ENCODE measurements at regions not wholly inside any gene's neighbourhood (a gene's known extent, or its start where the extent isn't known, plus 50 kb on each side); places are given as distances from the start of the nearest gene placed in this dataset.
"Not testable (repeated sequence)": the region's sequence is repeated elsewhere in the genome, so short reads cannot be mapped to it uniquely, and the experiment has no call there.

DNA sequence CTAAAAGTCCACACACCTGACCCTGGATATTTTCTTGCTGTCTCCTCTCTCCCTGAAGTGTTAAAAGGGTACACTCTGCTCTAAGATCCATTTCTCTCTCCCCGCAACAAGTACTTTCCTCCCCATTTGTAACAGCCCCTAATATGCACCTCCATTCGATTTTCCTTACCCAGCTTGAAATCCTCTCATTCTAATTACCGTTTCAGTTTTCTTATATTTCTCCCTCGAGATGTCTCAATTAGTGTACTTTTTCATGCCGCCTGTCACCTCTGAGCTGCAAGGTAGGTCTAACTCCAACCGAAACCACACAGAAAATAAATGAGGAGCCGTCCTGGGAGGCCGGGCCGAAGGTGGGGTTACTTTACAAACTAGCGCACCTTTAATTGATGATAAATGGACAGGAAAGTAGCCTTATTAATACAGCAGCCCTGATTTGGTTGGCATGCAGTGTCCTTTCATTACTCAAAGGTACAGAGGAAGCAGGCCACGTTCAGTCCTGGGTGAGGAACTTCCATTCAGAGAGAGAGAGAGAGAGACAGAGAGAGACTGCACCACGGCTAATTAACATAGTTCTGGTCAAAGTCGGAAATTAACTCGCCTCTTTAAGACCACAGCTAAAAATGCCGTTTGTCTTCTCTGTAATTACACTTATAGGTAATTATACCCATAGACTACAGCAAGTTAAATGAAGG is 319.9 kb downstream of the ARRDC4 start:
- H3K4me1 Mint-ChIP-seq (ENCODE audit: low read depth): no peaks in the 10 kb centered on the region
- no peak overlapping the region for H3K4me3 Mint-ChIP-seq
- peaks cover 3% of the 10 kb centered on the region for H3K27me3 Mint-ChIP-seq
- no peak overlapping the region for H3K27ac Mint-ChIP-seq
- no peaks in the 10 kb centered on the region for H3K9me3 Mint-ChIP-seq
- no peaks in the 10 kb centered on the region for H3K36me3 Mint-ChIP-seq (ENCODE audit: low read depth)

DNA sequence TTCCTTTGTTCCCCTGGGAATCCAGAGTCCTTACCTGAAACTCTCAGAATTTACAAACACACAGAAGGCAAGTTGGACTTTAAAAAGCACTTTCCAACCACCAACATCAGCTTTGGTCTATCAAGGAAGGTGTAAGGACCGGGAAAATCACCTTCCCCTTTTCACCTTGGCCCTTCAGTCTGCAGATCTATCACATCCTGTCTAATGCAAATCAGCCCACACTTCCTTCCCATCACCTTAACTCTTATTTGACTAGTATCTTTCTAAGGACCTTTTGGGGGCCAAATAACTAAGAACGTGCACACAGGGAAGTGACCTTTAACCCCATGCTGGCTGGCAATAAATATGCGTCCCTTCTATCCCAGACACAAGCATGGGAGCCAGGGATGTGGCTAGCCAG is 320.6 kb downstream of the ARRDC4 start:
- no peaks in the 10 kb centered on the region for H3K9me3 Mint-ChIP-seq
- H3K27ac Mint-ChIP-seq: no peak overlapping the region
- H3K36me3 Mint-ChIP-seq (ENCODE audit: low read depth): no peaks in the 10 kb centered on the region
- H3K4me3 Mint-ChIP-seq: no peak overlapping the region
- H3K4me1 Mint-ChIP-seq (ENCODE audit: low read depth): no peaks in the 10 kb centered on the region
- peaks cover 3% of the 10 kb centered on the region for H3K27me3 Mint-ChIP-seq

DNA sequence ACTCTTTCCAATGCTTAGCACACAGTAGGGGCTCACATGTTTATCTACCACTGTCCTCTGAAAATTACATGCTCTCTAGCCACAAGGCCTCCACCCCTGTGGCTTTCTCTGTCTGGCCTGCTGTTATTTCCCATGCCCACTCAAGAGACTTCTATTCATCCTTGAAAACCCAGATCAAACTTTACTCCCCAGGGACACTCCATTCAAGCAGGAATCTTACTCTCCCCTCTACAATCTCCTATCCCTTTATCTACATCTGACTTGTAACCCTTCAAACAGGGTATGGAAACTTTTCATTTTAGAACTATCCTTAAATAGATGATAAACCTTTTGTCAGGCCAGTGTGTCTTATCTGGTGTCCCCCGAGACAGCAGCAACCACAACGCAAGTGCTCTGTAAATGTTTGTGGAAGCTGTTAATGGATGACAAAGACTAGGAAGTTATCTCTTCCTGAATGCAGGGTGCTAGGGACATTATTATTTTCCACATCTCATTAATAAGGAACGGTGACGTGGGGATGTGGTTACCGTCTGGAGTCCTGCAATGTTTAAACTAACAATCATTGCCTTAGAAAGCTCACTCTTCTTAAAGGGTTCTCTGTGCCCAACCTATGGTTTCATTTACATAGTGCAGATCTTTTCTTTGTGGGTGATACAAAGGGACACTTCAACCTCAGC is 322.3 kb downstream of the ARRDC4 start:
- no peaks in the 10 kb centered on the region for H3K4me1 Mint-ChIP-seq (ENCODE audit: low read depth)
- H3K36me3 Mint-ChIP-seq (ENCODE audit: low read depth): no peaks in the 10 kb centered on the region
- no peaks in the 10 kb centered on the region for H3K9me3 Mint-ChIP-seq
- H3K4me3 Mint-ChIP-seq: no peak overlapping the region
- peaks cover 4% of the 10 kb centered on the region for H3K27me3 Mint-ChIP-seq
- H3K27ac Mint-ChIP-seq: no peak overlapping the region

DNA sequence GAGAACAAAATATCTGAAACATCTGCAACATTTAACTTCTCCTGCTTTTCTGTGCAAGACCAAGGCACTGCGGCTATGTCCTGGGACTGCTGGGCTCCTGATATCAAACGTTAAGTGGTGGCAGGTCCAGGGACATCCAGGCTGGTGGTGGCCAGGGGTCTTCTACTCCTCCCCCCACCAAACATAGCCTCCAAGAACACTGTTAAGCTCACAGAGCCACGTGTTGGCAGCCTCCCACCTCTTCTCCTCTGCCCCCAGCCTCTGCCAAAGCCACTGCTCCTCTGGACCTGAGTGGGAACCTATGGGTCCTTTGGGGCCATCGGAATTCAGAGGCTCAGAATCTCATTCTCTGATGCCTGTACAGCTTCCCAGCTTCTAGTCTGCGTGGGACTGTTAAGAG is 325.7 kb downstream of the ARRDC4 start:
- Mint-ChIP-seq H3K9me3 (no peaks in the 10 kb centered on the region), H3K4me1 (ENCODE audit: low read depth) (no peaks in the 10 kb centered on the region), H3K36me3 (ENCODE audit: low read depth) (no peaks in the 10 kb centered on the region), H3K27ac (no peak overlapping the region), H3K4me3 (no peak overlapping the region), H3K27me3 (peaks cover 13% of the 10 kb centered on the region)

DNA sequence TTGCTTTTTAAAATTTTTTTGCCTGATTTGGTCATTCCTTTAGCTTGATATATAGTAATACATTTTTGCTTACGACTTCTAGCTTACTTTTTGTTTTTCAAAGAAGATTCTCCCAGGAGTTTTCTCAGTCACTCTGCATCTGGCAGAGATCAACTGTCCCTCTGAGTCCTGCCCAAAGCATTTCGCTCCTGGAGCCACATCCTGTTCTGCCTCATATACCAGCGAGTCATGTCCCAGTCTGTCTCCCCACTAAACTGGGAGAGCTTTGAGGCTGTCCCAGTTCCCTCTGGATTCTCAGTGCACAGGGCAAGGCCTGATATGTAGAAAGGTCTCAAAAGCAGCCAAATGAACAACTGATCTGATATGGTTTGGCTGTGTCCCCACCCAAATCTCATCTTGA is 326.3 kb downstream of the ARRDC4 start:
- Mint-ChIP-seq H3K27me3 (peaks cover 20% of the 10 kb centered on the region), H3K27ac (no peak overlapping the region), H3K36me3 (ENCODE audit: low read depth) (no peaks in the 10 kb centered on the region), H3K4me1 (ENCODE audit: low read depth) (no peaks in the 10 kb centered on the region), H3K4me3 (no peak overlapping the region), H3K9me3 (no peaks in the 10 kb centered on the region)

DNA sequence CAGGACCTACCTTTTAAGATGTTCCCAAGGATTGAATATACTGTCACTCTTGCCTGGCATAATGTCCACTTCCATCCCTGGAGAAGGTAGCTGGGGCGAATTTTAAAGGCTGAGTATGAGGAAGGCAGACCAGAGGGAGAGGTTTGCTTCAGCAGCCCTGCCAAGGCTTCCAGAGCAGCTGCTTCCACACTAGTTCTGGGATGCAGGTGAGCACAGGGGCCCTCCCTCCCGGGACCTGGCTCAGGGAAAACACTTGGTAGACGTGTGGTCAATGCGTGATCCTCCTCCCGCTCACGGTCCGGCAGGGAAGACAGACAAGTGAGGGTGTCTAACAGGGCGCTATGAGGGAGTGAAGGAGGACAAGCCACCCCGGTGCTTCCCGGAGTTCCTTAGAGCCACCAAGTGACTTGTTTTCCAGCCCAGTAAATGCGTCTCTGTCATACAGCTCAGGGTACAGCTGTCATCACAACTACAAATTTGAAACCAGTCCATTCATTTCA is 327.6 kb downstream of the ARRDC4 start:
- Mint-ChIP-seq H3K36me3 (ENCODE audit: low read depth) (no peaks in the 10 kb centered on the region), H3K27me3 (peaks cover 18% of the 10 kb centered on the region), H3K4me3 (no peak overlapping the region), H3K27ac (no peak overlapping the region), H3K9me3 (no peaks in the 10 kb centered on the region), H3K4me1 (ENCODE audit: low read depth) (no peaks in the 10 kb centered on the region)

DNA sequence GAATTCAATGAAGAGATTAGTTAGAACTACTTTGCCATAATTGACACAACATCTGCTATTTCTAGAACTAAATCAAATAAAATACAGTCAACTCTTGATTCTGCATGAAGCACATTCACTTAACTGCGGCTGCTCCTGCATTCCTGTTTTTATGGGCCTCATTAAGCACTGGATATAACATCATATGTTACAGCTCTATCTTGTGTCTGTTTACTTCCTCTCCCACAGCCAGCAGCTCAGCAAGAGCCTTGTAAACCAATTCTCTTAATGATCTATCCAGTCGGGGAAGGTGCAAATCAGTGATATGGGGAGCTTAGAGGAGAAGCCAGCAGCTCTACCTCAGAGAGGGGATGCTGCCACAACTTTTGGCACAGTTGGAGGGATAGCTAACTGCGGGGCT is 329.2 kb downstream of the ARRDC4 start:
- no peaks in the 10 kb centered on the region for H3K9me3 Mint-ChIP-seq
- no peak overlapping the region for H3K27ac Mint-ChIP-seq
- H3K4me3 Mint-ChIP-seq: no peak overlapping the region
- H3K4me1 Mint-ChIP-seq (ENCODE audit: low read depth): no peaks in the 10 kb centered on the region
- H3K27me3 Mint-ChIP-seq: peaks cover 25% of the 10 kb centered on the region
- H3K36me3 Mint-ChIP-seq (ENCODE audit: low read depth): no peaks in the 10 kb centered on the region

DNA sequence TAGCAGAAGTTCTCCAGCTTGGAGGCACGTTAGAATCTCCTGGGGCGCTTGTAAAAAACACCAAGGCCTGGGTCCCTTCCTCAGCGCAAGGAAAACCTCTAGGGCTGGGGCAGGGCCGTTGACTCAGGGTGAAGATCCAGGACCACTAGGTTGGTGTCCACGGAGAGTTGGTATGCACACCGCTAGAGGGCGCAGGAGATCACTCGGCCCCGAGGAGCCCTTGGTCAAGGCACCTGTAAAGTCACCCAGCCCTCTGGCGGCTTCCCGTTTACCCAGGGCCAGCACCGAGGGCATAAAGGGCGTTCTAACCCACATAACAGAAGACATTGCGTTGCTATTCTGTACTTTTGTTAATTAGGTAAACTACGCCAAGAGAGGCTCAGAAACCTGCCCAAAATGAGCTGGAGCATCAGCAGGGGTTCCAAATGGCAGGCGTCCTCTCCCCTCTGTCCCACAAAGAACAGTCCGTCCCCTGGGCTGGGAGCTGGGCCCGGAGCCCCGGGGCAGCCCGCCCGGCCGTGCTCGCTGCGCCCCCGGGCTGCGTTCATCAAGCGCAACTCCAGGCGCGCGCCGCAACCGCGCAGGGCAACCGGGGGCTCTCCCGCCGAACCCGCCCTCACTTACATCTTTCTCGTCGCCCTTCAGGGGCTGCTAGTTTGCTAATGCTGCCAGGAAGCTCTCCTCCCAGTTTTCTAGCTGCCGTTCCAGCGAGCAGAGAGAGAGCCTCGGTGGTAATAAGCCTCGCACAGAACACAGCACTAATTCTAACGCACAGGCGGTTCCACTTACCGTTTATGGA is 332.1 kb downstream of the ARRDC4 start:
- no peaks in the 10 kb centered on the region for H3K9me3 Mint-ChIP-seq
- no peak overlapping the region for H3K27ac Mint-ChIP-seq
- H3K36me3 Mint-ChIP-seq (ENCODE audit: low read depth): no peaks in the 10 kb centered on the region
- no peaks in the 10 kb centered on the region for H3K4me1 Mint-ChIP-seq (ENCODE audit: low read depth)
- H3K4me3 Mint-ChIP-seq: no peak overlapping the region
- peaks cover 30% of the 10 kb centered on the region for H3K27me3 Mint-ChIP-seq

DNA sequence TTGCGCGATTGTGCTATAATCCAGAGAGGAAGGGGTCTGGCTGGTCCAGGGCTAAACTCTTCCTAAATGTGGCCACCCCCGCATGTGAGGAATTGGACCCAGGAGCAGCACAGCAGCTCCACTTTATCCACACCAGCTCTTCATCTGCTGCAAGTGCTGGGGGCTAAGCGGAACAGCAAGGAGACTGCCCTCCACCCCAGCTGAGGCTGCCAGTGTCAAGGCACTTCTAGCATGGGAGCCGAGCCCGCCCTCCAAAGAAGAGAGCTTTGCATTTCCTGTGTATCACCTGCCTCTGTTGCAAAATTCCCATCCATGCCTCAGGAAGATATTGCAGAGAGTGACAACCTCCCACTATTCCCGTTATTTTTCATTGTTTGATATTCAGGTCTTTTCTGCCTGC is 333.6 kb downstream of the ARRDC4 start:
- H3K4me1 Mint-ChIP-seq (ENCODE audit: low read depth): no peaks in the 10 kb centered on the region
- H3K27ac Mint-ChIP-seq: no peak overlapping the region
- H3K9me3 Mint-ChIP-seq: no peaks in the 10 kb centered on the region
- no peaks in the 10 kb centered on the region for H3K36me3 Mint-ChIP-seq (ENCODE audit: low read depth)
- H3K4me3 Mint-ChIP-seq: no peak overlapping the region
- peaks cover 28% of the 10 kb centered on the region for H3K27me3 Mint-ChIP-seq

DNA sequence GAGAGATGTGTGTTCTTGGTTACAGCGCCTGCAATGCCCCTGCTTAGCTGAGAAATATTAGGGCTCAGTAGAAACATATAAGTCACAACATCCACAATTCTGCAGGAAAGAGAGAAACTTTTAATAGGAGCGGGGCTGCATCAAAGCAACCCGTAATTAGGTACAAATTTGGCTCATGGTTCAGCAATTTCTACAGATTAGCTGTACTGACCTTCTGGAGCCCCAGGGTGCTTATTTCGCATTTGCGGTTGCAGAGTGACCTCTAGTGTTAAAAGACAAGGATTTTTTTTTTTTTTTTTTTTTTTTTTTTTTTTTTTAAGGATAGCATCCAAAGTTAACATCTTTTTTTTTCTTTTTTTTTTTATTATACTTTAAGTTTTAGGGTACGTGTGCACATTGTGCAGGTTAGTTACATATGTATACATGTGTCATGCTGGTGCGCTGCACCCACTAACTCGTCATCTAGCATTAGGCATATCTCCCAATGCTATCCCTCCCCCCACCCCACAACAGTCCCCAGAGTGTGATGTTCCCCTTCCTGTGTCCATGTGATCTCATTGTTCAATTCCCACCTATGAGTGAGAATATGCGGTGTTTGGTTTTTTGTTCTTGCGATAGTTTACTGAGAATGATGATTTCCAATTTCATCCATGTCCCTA is 334.7 kb downstream of the ARRDC4 start:
- not testable (repeated sequence) for H3K4me3 Mint-ChIP-seq; H3K9me3 Mint-ChIP-seq; H3K27ac Mint-ChIP-seq; H3K4me1 Mint-ChIP-seq (ENCODE audit: low read depth); H3K36me3 Mint-ChIP-seq (ENCODE audit: low read depth)
- peaks cover 25% of the 10 kb centered on the region for H3K27me3 Mint-ChIP-seq

DNA sequence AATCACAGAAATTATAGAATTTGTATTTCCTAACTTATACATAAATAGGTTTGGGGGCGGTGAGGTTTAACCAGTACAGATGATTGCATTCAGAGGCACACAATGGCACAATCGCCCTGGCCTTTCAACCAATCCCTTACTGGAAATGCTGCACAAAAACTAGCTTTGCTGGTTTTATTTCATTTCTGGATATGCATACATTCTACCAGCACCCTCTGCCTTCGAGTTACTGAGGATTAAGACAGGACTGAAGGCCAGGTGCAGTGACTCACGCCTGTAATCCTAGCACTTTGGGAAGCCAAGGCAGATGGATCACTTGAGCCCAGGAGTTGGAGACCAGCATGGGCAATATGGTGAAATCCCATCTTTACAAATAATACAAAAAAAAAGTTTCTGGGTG is 336.1 kb downstream of the ARRDC4 start:
- Mint-ChIP-seq H3K36me3 (ENCODE audit: low read depth) (no peaks in the 10 kb centered on the region), H3K4me3 (no peak overlapping the region), H3K27ac (no peak overlapping the region), H3K27me3 (peaks cover 29% of the 10 kb centered on the region), H3K4me1 (ENCODE audit: low read depth) (no peaks in the 10 kb centered on the region), H3K9me3 (no peaks in the 10 kb centered on the region)

DNA sequence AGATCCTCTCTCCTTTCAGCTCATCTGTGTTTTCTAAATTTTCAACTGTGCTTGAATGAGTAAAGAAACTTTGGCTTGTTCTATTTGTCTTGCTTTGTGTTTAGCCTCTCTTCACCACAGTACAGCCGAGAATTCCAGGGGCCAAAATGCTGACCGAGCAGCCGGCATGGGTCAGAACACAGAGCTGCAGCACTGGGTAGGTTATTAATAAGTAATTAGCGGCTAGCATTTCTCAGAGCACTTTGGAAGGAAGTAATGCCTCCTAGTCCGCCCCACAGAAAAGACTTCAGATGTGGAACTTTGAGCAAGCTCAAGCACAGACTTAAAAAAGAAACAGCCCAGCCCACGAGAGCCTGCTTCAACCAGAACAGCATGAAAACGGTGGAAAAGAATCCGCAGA is 343.9 kb downstream of the ARRDC4 start:
- no peak overlapping the region for H3K4me3 Mint-ChIP-seq
- H3K4me1 Mint-ChIP-seq (ENCODE audit: low read depth): no peaks in the 10 kb centered on the region
- peaks cover 6% of the 10 kb centered on the region for H3K9me3 Mint-ChIP-seq
- no peak overlapping the region for H3K27ac Mint-ChIP-seq
- no peaks in the 10 kb centered on the region for H3K36me3 Mint-ChIP-seq (ENCODE audit: low read depth)
- peaks cover 18% of the 10 kb centered on the region for H3K27me3 Mint-ChIP-seq

DNA sequence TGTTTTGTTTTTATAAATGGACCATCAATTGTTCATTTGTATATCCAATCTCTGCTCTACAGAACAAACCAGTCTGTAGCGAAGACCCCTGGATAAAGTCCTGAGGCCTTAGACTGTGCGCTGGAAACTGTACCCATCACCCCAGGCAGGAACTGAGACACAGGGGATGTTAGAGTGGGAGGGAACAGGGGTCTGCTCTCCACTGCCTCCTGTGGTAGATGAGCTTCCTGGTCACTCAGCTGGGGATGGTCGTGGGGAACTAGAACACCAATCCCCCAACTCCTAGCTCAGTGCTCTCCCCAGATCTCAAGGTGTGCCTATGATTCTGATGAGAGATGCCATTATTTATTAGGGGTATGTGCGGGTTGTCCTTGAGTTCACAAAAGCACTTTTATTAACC is 340.2 kb upstream of the IGF1R start:
- Mint-ChIP-seq H3K36me3 (ENCODE audit: low read depth) (no peaks in the 10 kb centered on the region), H3K27ac (no peak overlapping the region), H3K4me3 (no peak overlapping the region), H3K27me3 (peaks cover 8% of the 10 kb centered on the region), H3K9me3 (peaks cover 6% of the 10 kb centered on the region), H3K4me1 (ENCODE audit: low read depth) (no peaks in the 10 kb centered on the region)

DNA sequence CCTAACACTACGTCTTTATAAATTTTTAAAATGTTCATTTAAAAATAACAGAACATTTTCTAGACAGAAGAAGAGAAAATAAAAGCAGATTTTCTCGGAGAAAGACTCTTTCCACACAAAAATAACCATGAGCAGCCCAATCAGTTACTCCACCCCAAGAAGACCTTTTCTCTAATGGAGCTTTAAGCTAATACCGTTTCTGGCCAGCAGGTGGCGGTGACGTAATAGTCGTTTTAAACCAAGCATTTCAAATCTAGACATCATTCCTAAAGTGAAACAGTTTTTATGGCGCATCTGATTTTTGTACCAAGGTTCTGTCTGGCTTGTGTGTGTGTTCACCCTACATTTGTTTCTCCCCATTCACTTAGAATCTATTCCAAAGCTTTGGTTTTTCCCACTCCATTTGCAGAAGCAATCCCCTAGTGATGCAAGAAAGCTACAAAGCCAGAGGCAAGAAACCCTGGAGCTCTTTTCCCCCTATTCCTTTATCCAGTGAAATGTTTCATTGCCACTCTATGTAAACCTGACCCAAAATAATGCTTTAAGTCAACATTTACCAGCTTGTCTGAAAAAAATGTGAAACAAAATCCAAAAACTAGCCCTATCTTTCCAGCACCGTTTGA is 336.7 kb upstream of the IGF1R start:
- Mint-ChIP-seq H3K9me3 (no peaks in the 10 kb centered on the region), H3K4me1 (ENCODE audit: low read depth) (no peaks in the 10 kb centered on the region), H3K27me3 (peaks cover 8% of the 10 kb centered on the region), H3K4me3 (no peak overlapping the region), H3K36me3 (ENCODE audit: low read depth) (no peaks in the 10 kb centered on the region), H3K27ac (no peak overlapping the region)
